Endothelial cell of umbilical vein (primary cell): ENCODE measurements at regions not wholly inside any gene's neighbourhood (a gene's known extent, or its start where the extent isn't known, plus 50 kb on each side); places are given as distances from the start of the nearest gene placed in this dataset.

Source experiments
- BruUV-seq: library from RNA; stranded (reverse); fragments of 400-500 nt; replicated peaks from 2 replicates; lab custom pipeline; 2021; lab: Mats Ljungman, UMichigan
- CTCF ChIA-PET: fragments of 300-600, 350-600 bp; sonication (Branson Sonifier 250); formaldehyde crosslinking; loops from one replicate; lab custom pipeline; 2021; ENCODE audit warnings: antibody characterized with exemption, inconsistent platforms; lab: Charles Lee
- POLR2A ChIA-PET: fragments of 300-600, 350-600 bp; sonication (Branson Sonifier 250); formaldehyde crosslinking; loops from one replicate; lab custom pipeline; 2021; ENCODE audit warnings: antibody characterized with exemption, inconsistent platforms; lab: Charles Lee
- DNase-seq: peaks from one replicate; pipeline ENCODE4 v3.0.0-alpha.2; 2011; ENCODE audit warnings: low read depth, low spot score
- FAIRE-seq: peaks from 2 replicates; lab custom pipeline; 2011; peaks lifted over from hg19 to GRCh38; lab: Jason Lieb, UNC
- H2AFZ ChIP-seq: 2 replicates; pipeline ENCODE4 v1.6.0; 2012; ENCODE audit warnings: low read depth, low read length, control low read depth, inconsistent platforms
- H3K27ac ChIP-seq: 2 replicates; pipeline ENCODE4 v1.5.1; 2011; ENCODE audit warnings: low read depth, mild to moderate bottlenecking, control low read depth, low read length, moderate library complexity; ENCODE audit not compliant: insufficient read depth
- H3K27me3 ChIP-seq, 2 experiments: 2 replicates each; pipeline versions ENCODE4 v1.6.0 to v1.6.1; 2011; ENCODE audit warnings: low read length in 2 of 2, mixed read lengths in 1 of 2; ENCODE audit not compliant: control insufficient read depth in 2 of 2, insufficient read depth in 2 of 2
- H3K36me3 ChIP-seq, 2 experiments: 2 replicates in 1 of 2; 3 replicates in 1 of 2; pipeline ENCODE4 v1.5.1; 2011; ENCODE audit warnings: low read length in 2 of 2, mild to moderate bottlenecking in 1 of 2, moderate library complexity in 1 of 2; ENCODE audit not compliant: control insufficient read depth in 2 of 2, insufficient read depth in 2 of 2; ENCODE audit errors: extremely low read depth in 1 of 2
- H3K4me1 ChIP-seq: 3 replicates; pipeline ENCODE4 v1.5.1; 2011; ENCODE audit warnings: mild to moderate bottlenecking, low read length; ENCODE audit not compliant: control insufficient read depth, insufficient read depth; ENCODE audit errors: extremely low read depth
- H3K4me2 ChIP-seq: 2 replicates; pipeline ENCODE4 v1.6.1; 2011; ENCODE audit warnings: low read length, control low read depth, mixed read lengths; ENCODE audit not compliant: insufficient read depth
- H3K4me3 ChIP-seq, 3 experiments: fragments of 200-600 bp in 1 of 3; sonication (generic), shearing (Covaris generic) in 1 of 3; replicated peaks in 1 of 3; 2 replicates each; pipeline ENCODE4 v1.5.1; 2011 to 2016; ENCODE audit warnings: control low read depth in 3 of 3, low read length in 3 of 3, mild to moderate bottlenecking in 2 of 3, inconsistent platforms in 1 of 3, low read depth in 1 of 3, moderate library complexity in 1 of 3; ENCODE audit not compliant: insufficient read depth in 1 of 3
- H3K79me2 ChIP-seq: 2 replicates; pipeline ENCODE4 v1.6.0; 2012; ENCODE audit warnings: low read length, inconsistent platforms; ENCODE audit not compliant: control insufficient read depth, insufficient read depth
- H3K9ac ChIP-seq: replicated peaks from 2 replicates; pipeline ENCODE3; 2011; ENCODE audit warnings: low read length, control low read depth; ENCODE audit not compliant: insufficient read depth; ENCODE audit errors: extremely low read depth
- H3K9me1 ChIP-seq: replicated peaks from 3 replicates; pipeline ENCODE4 v1.6.0; 2011; ENCODE audit warnings: mild to moderate bottlenecking, low read length; ENCODE audit not compliant: control insufficient read depth, insufficient read depth; ENCODE audit errors: extremely low read depth
- H3K9me3 ChIP-seq: replicated peaks from 2 replicates; pipeline ENCODE4 v1.5.1; 2012; ENCODE audit warnings: low read length, inconsistent platforms; ENCODE audit not compliant: control insufficient read depth, insufficient read depth
- H4K20me1 ChIP-seq: replicated peaks from 2 replicates; pipeline ENCODE3; 2011; ENCODE audit warnings: mild to moderate bottlenecking, low read length; ENCODE audit not compliant: control insufficient read depth, insufficient read depth; ENCODE audit errors: extremely low read depth
- CTCF ChIP-seq, 2 donors: IDR thresholded peaks; 1 replicate in 1 of 2; 2 replicates in 1 of 2; pipeline ENCODE4 v1.5.1; 2011; ENCODE audit warnings: low read length in 2 of 2, mild to moderate bottlenecking in 2 of 2, moderate library complexity in 2 of 2, control low read depth in 1 of 2, inconsistent platforms in 1 of 2, low read depth in 1 of 2; ENCODE audit not compliant: insufficient read depth in 1 of 2; ENCODE audit errors: extremely low read depth in 1 of 2
- EZH2 ChIP-seq: IDR thresholded peaks from 2 replicates; pipeline ENCODE4 v1.6.1; 2012; ENCODE audit warnings: borderline replicate concordance, low read depth, mild to moderate bottlenecking, moderate library complexity, low read length, inconsistent platforms; ENCODE audit not compliant: severe bottlenecking
- JUN ChIP-seq: IDR thresholded peaks from 2 replicates; pipeline ENCODE4 v1.6.1; 2011; ENCODE audit warnings: borderline replicate concordance, low read depth; ENCODE audit not compliant: insufficient read length, insufficient read depth
- MAX ChIP-seq: IDR thresholded peaks from 2 replicates; pipeline ENCODE4 v1.6.1; 2011; ENCODE audit not compliant: insufficient read depth, insufficient read length
- MYC ChIP-seq: IDR thresholded peaks from one replicate; pipeline ENCODE4 v1.6.1; 2011; ENCODE audit warnings: mild to moderate bottlenecking, low read depth, low read length
- POLR2A ChIP-seq: IDR thresholded peaks from 2 replicates; pipeline ENCODE4 v1.6.1; 2012; ENCODE audit warnings: low read depth, mild to moderate bottlenecking, control low read depth, low read length
- POLR2AphosphoS5 ChIP-seq: IDR thresholded peaks from 2 replicates; pipeline ENCODE4 v1.6.1; 2012; ENCODE audit warnings: low read depth, mild to moderate bottlenecking, control low read depth, low read length, moderate library complexity; ENCODE audit not compliant: insufficient read depth
- dilution Hi-C: fragments of 300-500 bp; cut with MboI; formaldehyde crosslinking; loops from one replicate; pipeline ENCODE4 v1.15.0; 2019; ENCODE audit warnings: low sequenced_read_pairs; ENCODE audit not compliant: extremely low pct_ligation_motif_present
- intact Hi-C: fragments of 100-400 bp; cut with micrococcal nuclease; formaldehyde crosslinking; loops from one replicate; pipeline ENCODE4 v1.10.0; 2022

GRCh38 chr2:145325485-145325884 lies 805.6 kb upstream of the ZEB2 start:
- no peak overlapping the region for H3K9ac ChIP-seq
- DNase-seq (no peak), FAIRE-seq (no peak)
- CTCF ChIA-PET = interaction anchor here (1.4 kb wide), 1 partner anchor 20 kb away, joined by 3 read pairs; no protein-coding TSS in a partner anchor
- TF ChIP-seq POLR2AphosphoS5 = no peak
- no peak for TF ChIP-seq JUN
- TF ChIP-seq MYC = no peak
- no peak for TF ChIP-seq CTCF (IDR thresholded peaks at IDR 0.05; ENCODE audit: extremely low read depth in 1 of 2, insufficient read depth in 1 of 2, low read depth in 1 of 2, low read length in 2 of 2)
- no peak for TF ChIP-seq EZH2
- no peak for TF ChIP-seq MAX
- TF ChIP-seq POLR2A = no peak
- no peak overlapping the region for H3K27ac ChIP-seq
- H3K27me3 ChIP-seq = no peaks in the 10 kb centered on the region
- BruUV-seq = no TSS peak
- no peak overlapping the region for H3K4me2 ChIP-seq
- peaks cover 2% of the 10 kb centered on the region for H3K4me1 ChIP-seq
- dilution Hi-C loops = no loop called here
- H4K20me1 ChIP-seq = no peaks in the 10 kb centered on the region
- no peaks in the 10 kb centered on the region for H3K9me3 ChIP-seq
- H3K9me1 ChIP-seq = no peaks in the 10 kb centered on the region
- POLR2A ChIA-PET = no interaction called here
- intact Hi-C loops = no loop called here
- H2AFZ ChIP-seq = no peak overlapping the region
- no peaks in the 10 kb centered on the region for H3K79me2 ChIP-seq
- no peaks in the 10 kb centered on the region for H3K36me3 ChIP-seq
- H3K4me3 ChIP-seq = no peak overlapping the region
